Lower lobe of right lung (tissue), 2 donors: ENCODE measurements at regions not wholly inside any gene's neighbourhood (a gene's known extent, or its start where the extent isn't known, plus 50 kb on each side); places are given as distances from the start of the nearest gene placed in this dataset.

Experiments used
- ATAC-seq, 2 donors: fragments of 200-7000 bp; cut with Tn5 transposase; one replicate each; pipeline ENCODE4 v1.9.1; 2020 to 2022; ENCODE audit warnings: mild to moderate bottlenecking in 2 of 2, moderate library complexity in 2 of 2
- DNase-seq: peaks from one replicate; pipeline ENCODE4 v3.0.0-alpha.2; 2020
- H3K27ac ChIP-seq: fragments of 200-600 bp; one replicate; pipeline ENCODE4 v1.8.0; 2022
- H3K27me3 ChIP-seq: fragments of 200-600 bp; one replicate; pipeline ENCODE4 v1.8.0; 2022; ENCODE audit warnings: low read depth
- H3K36me3 ChIP-seq: fragments of 200-600 bp; one replicate; pipeline ENCODE4 v1.8.0; 2022; ENCODE audit warnings: mild to moderate bottlenecking
- H3K4me1 ChIP-seq: fragments of 200-600 bp; one replicate; pipeline ENCODE4 v1.8.0; 2022
- H3K4me3 ChIP-seq: fragments of 200-600 bp; one replicate; pipeline ENCODE4 v1.8.0; 2022; ENCODE audit warnings: mild to moderate bottlenecking
- H3K9me3 ChIP-seq: fragments of 200-600 bp; one replicate; pipeline ENCODE4 v1.8.0; 2022
- intact Hi-C: fragments of 100-400 bp; cut with DNase I; formaldehyde crosslinking; loops from one replicate; pipeline ENCODE4 v1.11.0; 2022
- TF ChIP-seq, protein P1 (sequence below): fragments of 200-600 bp; IDR thresholded peaks from one replicate; pipeline ENCODE4 v1.8.0; 2022; ENCODE audit warnings: antibody characterized with exemption, mild to moderate bottlenecking
- donor health status: DM: no; HTN: yes; CAD: no; lungs with severe emphysema.

DNA sequence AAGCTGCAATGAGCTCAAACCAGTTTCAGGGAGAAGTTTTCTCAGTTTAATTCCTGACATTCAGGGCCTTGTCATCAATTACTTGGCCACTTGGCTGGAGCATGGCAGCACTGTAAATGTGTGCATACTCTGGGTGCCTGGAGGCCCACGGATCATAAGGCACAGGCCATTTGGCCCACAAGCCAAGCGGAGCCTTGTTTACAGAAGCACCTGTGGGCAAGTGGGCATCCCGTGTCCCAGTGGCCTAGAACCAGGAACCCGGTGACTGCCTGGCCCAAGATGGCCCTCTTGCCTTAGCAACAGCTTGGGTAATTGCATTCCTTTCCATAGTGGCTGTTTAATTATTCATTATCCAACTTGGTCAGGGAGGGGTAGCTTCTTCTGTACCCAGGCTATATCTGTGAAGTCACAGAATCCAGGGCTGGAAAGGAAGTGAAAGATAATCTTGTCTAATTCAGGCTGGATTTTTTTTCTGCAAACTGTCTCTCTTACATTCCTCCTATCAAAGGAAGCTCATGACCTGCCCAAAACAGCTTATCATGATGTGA lies 426.4 kb upstream of the ZMIZ1 start:
- Histone ChIP-seq H3K27ac (no peak overlapping the region), H3K9me3 (no peaks in the 10 kb centered on the region), H3K4me1 (no peaks in the 10 kb centered on the region), H3K4me3 (no peak overlapping the region), H3K36me3 (no peaks in the 10 kb centered on the region), H3K27me3 (no peaks in the 10 kb centered on the region)
- DNase-seq (no peak), ATAC-seq (no peak)
- intact Hi-C loops, result no loop called here
- TF ChIP-seq, protein P1, sequence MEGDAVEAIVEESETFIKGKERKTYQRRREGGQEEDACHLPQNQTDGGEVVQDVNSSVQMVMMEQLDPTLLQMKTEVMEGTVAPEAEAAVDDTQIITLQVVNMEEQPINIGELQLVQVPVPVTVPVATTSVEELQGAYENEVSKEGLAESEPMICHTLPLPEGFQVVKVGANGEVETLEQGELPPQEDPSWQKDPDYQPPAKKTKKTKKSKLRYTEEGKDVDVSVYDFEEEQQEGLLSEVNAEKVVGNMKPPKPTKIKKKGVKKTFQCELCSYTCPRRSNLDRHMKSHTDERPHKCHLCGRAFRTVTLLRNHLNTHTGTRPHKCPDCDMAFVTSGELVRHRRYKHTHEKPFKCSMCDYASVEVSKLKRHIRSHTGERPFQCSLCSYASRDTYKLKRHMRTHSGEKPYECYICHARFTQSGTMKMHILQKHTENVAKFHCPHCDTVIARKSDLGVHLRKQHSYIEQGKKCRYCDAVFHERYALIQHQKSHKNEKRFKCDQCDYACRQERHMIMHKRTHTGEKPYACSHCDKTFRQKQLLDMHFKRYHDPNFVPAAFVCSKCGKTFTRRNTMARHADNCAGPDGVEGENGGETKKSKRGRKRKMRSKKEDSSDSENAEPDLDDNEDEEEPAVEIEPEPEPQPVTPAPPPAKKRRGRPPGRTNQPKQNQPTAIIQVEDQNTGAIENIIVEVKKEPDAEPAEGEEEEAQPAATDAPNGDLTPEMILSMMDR, result no peak

DNA sequence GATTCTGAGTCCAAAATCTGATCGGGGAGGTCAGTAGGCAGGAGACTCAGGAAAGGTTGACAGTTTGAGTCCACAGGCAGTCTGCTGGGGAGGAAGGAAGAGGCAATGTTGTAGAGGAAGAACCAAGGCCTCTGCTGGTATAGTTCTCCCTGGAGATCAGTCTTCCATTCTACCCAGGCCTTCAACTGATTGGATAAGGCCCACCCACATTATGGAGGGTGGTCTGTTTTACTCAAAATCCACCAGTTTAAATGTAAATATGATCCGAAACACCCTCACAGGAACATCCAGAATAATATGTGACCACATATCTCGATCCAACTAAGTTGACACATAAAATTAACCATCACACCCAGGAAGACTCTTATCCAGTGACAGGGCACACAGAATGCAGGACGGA lies 425.3 kb upstream of the ZMIZ1 start:
- Histone ChIP-seq H3K4me3 (no peak overlapping the region), H3K27ac (no peak overlapping the region), H3K36me3 (no peaks in the 10 kb centered on the region), H3K9me3 (no peaks in the 10 kb centered on the region), H3K27me3 (no peaks in the 10 kb centered on the region), H3K4me1 (no peaks in the 10 kb centered on the region)
- ATAC-seq (no peak), DNase-seq (no peak)
- TF ChIP-seq, protein P1, result no peak
- intact Hi-C loops, result no loop called here

DNA sequence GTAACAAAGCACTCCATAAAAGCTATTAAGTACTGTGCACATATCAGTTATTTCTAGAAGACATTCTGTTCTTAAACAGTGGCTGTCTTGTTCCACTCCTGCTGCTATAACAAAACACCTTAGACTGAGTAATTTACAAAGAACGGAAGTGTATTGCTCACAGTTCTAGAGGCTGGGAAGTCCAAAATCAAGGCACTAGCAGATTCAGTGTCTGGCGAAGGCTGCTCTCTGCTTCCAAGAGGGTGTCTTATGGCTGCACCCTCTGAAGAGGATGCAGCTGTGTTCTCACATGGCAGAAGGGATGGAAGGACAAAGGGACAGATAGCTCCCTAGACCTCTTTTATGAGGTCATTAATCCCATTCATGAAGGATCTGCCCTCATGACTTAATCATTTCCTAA lies 424.2 kb upstream of the ZMIZ1 start:
- ATAC-seq (no peak), DNase-seq (no peak)
- Histone ChIP-seq H3K4me1 (no peaks in the 10 kb centered on the region), H3K27me3 (no peaks in the 10 kb centered on the region), H3K36me3 (no peaks in the 10 kb centered on the region), H3K27ac (no peak overlapping the region), H3K9me3 (no peaks in the 10 kb centered on the region), H3K4me3 (no peak overlapping the region)
- intact Hi-C loops, result no loop called here
- TF ChIP-seq, protein P1, result no peak

DNA sequence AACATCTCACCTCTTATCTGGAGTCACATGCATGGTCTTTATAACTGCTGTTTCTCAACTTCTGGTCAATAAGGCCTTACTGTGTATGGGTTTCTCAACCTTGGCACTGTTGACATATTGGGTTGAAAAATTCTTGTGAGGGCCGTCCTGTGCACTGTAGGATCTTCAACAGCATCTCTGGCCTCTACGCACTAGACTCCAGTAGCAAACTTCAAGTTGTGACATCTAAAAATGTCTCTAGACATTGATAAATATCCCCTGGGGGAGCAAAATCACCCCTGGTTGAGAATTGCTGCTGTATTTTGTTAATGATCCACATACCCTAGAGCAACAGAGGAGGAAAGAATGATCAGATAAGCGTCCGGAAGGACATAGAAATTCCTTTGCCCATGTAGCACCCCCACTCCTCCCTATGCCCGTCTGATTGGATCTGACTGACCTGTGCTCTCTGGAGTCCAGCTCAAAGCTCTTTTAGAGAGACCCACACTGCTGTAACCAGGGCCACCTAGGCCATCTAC lies 423.5 kb upstream of the ZMIZ1 start:
- H3K4me1 ChIP-seq, result no peaks in the 10 kb centered on the region
- intact Hi-C loops, result no loop called here
- ATAC-seq (no peak), DNase-seq (no peak)
- H3K27me3 ChIP-seq, result no peaks in the 10 kb centered on the region
- no peak overlapping the region for H3K4me3 ChIP-seq
- TF ChIP-seq, protein P1, result no peak
- H3K9me3 ChIP-seq, result no peaks in the 10 kb centered on the region
- no peaks in the 10 kb centered on the region for H3K36me3 ChIP-seq
- H3K27ac ChIP-seq, result no peak overlapping the region

DNA sequence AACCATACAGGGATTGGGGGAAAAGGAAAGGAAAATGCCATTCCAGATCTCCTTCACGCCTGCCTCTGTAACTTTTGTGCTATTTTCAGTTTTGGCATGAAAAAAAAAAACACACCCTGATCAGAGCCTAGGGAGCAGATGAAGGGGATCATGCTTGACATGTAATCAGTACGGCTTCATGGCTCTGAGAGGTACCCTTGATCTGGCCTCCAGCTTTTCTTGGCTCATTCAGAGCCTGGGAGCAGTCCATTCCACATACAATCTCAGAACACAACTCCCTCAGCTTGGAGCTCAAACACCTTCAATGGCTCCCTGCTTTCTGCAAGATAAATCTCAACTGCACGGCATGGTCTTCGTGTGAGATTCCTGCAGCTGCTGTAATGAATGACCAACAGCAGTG lies 422.8 kb upstream of the ZMIZ1 start:
- Histone ChIP-seq H3K9me3 (no peaks in the 10 kb centered on the region), H3K4me3 (no peak overlapping the region), H3K27ac (no peak overlapping the region), H3K36me3 (no peaks in the 10 kb centered on the region), H3K4me1 (no peaks in the 10 kb centered on the region), H3K27me3 (no peaks in the 10 kb centered on the region)
- TF ChIP-seq, protein P1, result no peak
- intact Hi-C loops, result no loop called here
- DNase-seq, result no peak
- ATAC-seq, result no peak
